Colon (tissue), 2 donors: ENCODE measurements at regions not wholly inside any gene's neighbourhood (a gene's known extent, or its start where the extent isn't known, plus 50 kb on each side); places are given as distances from the start of the nearest gene placed in this dataset.

Experiments used
- FAIRE-seq: peaks from 2 replicates; lab custom pipeline; 2012; peaks lifted over from hg19 to GRCh38; lab: Jason Lieb, UNC
- donor health status: control.
- donor health status: control.

DNA sequence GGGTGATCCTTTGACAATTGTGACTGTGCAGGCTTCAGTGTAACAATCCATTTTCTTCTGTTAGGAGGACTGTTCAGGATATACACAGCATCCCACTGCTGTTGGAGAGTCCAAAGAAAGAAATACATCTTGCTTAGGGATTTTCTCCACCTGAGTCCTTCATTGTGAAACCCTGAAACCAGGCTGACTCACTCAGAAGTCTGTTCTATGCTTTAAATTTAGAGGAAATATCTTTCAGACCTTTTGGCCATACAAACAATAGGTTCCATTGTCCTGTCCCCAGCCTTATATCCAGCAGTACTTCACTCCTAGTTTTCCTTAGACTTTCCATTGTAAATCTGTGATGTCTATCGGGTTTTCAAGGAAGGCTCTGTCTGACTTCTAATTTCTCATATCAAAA, 379.1 kb downstream of the SUCLA2 start:
- no peak for FAIRE-seq

- FAIRE-seq, result no peak
These were observed 389.3 kb downstream of the SUCLA2 start for GRCh38 chr13:47611664-47612288.

- FAIRE-seq, result no peak
These were observed 390.4 kb downstream of the SUCLA2 start for GRCh38 chr13:47610687-47611086.

DNA sequence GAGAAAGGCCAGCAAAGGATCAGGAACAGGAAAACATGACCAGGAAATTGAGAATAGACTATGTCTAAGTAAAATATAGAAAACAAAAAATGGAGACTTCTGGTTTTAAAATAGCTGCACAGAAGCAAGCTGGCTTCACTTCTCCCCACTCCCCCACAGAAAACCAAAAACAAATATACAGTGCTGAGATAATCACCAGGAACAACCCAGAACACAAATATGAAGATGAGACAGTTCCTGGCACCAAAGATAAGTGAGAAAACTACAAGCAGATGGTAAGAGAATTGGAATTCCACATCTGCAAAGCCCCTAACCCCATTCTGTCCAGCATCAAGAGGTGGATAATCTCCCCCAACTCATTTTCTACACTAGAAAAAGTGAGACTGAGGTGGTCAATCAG, 397.7 kb downstream of the SUCLA2 start:
- FAIRE-seq, result no peak

DNA sequence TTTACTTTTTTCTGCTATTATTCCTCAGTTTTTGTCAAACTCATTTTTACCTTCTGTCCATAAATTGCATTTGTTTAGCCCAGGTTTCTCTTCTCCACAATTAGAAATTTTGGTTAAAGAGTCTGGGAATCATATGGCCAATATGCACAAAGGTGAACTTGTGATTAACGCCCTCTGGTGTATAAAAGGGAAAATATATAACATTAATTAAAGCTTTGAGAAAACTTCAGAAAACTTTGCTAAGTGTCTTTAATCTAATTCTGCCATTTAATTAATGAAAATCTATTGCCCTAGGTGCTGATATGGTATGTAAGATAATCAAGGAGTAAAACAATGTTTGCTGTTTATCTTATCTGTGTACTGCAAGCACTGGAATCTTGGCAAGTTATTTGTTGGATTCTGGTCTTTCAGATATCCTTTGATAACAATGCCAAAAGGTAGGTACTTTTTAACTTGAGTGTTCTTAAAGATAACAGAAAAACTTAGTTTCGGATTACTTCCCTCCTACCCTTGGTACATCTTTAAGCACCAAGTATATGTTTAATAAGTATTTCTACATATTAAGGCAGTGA, 402.6 kb downstream of the SUCLA2 start:
- FAIRE-seq, result no peak

- no peak for FAIRE-seq
These were observed 406.2 kb downstream of the SUCLA2 start for GRCh38 chr13:47594833-47595232.

DNA sequence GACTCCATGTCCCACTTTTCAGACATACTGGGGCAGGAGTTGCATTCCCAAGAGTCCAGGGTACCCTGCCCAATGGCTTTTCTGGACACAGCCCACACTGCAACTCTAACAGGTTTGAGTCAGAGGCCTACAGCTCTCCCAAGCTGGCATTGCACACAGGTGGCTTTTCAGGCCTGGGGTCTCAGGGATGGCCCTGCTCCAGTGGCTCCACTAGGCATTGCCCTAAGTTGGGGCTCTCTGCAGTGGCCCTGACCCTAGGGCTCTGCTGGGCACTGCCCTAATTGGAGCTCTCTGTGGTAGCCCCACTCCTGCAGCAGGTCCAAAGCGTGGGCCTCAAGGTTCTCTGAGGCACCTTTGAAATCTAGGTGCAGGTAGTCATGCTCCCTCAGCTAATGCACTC, 408.8 kb downstream of the SUCLA2 start:
- FAIRE-seq, result no peak

DNA sequence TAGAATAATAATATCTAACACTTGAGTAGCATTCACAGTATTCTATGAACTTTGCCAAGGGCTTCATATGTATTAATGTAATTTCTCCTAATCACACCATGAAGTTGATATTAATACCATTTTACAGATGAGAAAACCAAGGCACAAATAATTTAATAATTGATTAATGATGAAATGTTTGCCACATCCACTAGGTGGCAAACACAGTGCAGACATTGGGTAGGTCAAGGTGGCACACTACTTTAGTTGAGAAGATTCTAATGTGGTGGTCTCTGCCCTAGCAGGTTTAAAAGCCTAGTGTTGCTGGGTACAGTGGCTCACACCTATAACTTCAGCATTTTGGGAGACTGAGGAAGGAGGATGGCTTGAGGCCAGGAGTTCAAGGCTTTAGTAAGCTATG, 412.4 kb downstream of the SUCLA2 start:
- no peak for FAIRE-seq

DNA sequence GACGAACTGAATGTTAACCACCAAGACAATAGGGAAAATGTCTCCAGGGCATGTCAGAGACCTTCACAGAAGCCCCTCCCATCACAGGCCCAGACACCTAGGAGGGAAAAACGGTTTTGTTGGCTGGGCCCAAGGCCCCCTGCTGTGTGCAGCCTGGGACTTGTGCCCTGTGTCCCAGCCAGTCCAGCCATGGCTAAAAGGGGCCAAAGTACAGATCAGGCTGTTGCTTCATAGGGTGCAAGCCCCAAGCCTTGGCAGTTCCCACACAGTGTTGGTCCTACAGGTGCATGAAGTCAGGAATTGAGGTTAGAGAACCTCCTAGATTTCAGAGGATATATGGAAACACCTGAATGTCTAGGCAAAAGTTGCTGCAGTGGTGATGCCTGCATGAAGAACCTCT, 428.7 kb downstream of the SUCLA2 start:
- FAIRE-seq, result no peak

DNA sequence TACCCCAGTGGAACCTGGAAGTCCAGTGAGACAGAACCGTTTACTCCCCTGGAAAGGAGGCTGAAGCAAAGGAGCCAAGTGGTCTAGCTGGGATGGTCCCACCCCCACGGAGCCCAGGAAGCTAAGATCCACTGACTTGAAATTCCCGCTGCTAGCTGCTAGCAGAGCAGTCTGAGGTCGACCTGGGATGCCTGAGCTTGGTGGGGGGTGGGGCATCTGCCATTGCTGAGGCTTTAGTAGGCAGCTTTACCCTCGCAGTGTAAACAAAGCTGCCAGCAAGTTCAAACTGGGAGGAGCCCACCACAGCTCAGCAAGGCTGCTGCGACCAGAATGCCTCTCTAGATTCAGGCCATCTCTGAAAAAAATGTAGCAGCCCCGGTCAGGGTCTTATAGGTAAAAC, 437.0 kb downstream of the SUCLA2 start:
- no peak for FAIRE-seq

GRCh38 chr13:47556703-47557102, 444.4 kb downstream of the SUCLA2 start:
- no peak for FAIRE-seq

DNA sequence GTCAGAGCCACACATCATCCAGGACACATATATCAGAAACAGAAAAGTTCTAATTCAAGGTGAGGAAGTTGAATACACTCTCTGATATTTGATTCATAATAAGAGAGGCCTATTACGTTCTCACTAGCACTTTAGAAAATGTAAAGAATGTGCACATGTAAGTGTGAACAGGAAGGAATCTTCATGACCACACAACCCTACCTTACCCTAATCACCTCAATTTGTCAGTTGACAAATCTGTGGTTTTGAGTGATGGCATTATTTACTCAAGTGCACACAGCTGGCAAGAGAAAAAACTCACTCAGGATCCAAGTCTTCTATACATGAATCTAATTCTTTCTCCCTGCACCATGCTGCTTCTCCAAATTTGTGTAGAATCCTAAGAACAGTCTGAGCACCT, 445.8 kb downstream of the SUCLA2 start:
- FAIRE-seq, result no peak

DNA sequence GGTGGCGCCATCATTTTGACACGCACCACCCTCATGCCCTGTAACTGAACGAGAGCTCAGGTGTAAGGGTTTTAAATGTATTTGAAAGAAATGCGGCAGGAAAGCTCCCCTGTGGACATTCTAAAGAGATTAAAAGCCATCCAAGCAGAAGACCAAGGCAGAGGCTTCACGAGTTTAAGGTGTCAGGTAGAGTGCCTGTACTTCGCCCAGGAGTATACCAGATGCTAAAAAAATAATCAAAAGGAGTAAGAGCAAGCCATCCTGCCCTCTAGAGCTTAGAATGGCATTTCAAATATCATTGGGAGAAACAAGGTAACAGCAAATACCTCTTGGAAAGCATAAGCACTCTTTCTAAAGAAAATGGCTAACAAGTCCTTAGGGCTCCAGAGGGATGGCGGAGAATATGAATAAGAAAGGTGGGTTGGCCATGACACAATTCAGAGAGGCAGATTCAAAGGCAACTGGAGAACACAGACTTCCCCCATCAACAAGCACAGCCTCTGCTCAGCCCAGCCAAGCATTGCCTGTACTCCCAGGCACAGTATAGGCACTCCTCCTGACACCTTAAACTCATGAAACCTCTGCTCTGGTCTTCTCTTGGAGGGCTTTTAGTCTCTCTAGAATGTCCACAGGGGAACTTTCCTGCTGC, 447.6 kb downstream of the SUCLA2 start:
- FAIRE-seq, result no peak

DNA sequence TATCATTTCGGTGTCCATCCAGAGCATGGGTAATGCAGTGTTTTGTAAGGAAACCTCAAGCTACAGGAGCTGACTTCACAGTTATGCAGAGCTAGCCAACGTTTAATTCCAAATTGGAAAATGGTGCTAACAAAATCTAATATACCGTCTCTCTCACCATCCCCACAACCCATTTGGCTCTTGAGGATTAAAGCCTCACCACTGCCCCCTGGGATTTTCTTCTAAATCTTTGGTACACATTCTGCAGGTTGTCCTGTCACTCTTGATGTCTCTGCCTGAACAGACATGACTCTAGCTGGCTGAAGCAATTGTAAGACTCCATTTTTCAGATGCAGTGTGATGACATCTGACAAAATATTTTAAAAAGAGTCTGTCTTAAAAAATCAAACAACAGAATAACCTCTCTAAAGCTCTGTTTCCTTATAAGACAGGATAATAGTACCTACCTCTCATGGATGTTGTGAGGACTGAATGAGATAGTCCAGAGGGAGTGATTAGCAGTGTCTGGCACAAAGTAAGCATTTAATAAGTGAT, 451.8 kb downstream of the SUCLA2 start:
- no peak for FAIRE-seq

- FAIRE-seq, result no peak
These were observed 452.7 kb downstream of the SUCLA2 start for GRCh38 chr13:47548294-47548840.

DNA sequence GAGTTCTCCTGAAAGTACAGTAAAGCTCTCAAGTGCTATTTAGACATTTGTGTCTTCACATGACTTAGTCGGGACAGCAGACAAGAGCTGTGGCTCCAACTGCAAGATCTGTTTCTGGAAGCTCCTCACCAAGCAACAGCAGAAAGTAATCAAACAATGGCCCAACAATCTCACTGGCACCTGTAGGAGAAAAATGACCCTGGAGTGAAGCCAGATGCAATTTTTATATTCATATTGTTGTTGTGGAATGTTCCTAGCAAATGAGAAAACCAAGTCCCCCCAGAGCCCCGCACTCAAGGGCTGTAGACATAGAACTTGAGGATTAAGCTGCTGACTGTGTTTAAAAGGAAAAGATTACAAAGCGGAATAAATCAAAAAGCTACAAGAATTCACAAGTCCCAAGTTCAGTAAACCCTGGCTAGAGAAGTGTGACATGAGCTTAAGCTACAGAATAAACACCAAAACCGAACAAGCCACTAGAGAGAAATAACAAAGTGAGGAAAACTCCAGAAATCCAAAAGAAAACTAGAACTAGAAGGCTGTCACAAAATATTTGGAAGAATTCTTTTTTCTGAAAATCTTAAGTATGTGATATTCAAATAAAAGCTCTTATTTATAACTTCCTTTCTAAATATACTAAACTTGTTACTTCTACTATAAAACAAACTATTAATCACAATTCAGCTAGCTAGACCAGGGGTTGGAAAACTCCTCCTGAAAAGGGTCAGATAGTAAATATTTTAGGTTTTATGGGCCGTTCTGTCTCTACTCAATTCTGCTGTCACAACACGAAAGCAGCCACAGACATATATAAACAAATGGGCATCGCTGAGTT, 454.5 kb downstream of the SUCLA2 start:
- FAIRE-seq, result no peak

GRCh38 chr13:47545201-47546024, 455.7 kb downstream of the SUCLA2 start:
- FAIRE-seq, result no peak

DNA sequence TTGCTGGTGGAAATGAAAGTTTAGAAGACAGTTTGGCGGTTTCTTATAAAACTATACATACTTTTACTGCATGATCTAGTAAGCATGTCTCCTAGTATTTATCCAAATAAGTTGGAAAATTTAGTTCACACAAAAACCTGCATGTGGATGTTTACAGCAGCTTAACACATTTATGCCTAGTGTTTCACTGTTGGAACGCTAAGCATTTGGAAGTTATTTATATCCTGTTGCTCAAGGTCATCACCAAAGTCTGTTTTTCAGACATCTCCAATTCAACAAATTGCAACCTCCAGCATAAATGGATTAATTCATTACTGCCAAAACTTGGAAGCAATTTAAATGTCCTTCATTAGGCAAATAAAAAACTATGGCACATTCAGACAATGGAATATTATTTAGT, 461.8 kb downstream of the SUCLA2 start:
- FAIRE-seq, result no peak

DNA sequence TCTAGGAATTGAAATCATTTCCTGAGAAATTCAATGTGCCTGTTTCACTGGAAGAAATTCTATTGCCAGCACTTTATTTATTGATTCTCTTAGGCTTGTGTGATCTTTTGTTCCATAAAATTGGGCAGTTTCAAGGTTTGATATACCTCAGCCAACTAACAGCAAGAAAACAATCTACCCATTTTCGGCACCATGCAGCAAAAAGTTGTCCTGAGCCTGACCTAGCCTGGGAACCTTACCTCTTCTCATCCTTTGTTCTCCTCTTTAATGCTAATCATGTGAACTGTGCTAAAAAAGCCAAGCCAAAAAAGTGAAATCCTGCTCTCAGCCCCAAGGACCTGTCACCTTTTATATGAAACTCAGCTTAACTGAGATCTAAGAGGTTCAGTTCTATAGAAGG, 477.3 kb downstream of the SUCLA2 start:
- FAIRE-seq, result no peak

GRCh38 chr13:47521890-47522487, 479.1 kb downstream of the SUCLA2 start:
- no peak for FAIRE-seq

GRCh38 chr13:47519626-47520025, 481.4 kb downstream of the SUCLA2 start:
- no peak for FAIRE-seq
